ENCODE measurements at regions not wholly inside any gene's neighbourhood (a gene's known extent, or its start where the extent isn't known, plus 50 kb on each side); places are given as distances from the start of the nearest gene placed in this dataset.

GRCh38 chr11:98630736-98631135, 390.0 kb upstream of the CNTN5 start:
- no peak for DNase-seq (ENCODE audit: low read depth)
- TF ChIP-seq POLR2A (IDR thresholded peaks at IDR 0.05; ENCODE audit: extremely low read depth, insufficient read length) (no peak), CTCF (IDR thresholded peaks at IDR 0.05; ENCODE audit: low read depth, low read length) (no peak), MAX (IDR thresholded peaks at IDR 0.05; ENCODE audit: low read depth, low read length) (no peak), MYC (IDR thresholded peaks at IDR 0.05; ENCODE audit: low read depth, low read length) (no peak)
- H3K4me3 ChIP-seq (ENCODE audit: low read depth, low read length) = no peak overlapping the region

GRCh38 chr11:98657711-98658110, 363.0 kb upstream of the CNTN5 start:
- TF ChIP-seq POLR2A (IDR thresholded peaks at IDR 0.05; ENCODE audit: extremely low read depth, insufficient read length) (no peak), CTCF (IDR thresholded peaks at IDR 0.05; ENCODE audit: low read depth, low read length) (no peak)
- DNase-seq (ENCODE audit: low read depth) = no peak
- no peak overlapping the region for H3K4me3 ChIP-seq (ENCODE audit: low read depth, low read length)

GRCh38 chr11:98659431-98659830, 361.3 kb upstream of the CNTN5 start:
- H3K4me3 ChIP-seq (ENCODE audit: low read depth, low read length) = no peak overlapping the region
- DNase-seq (ENCODE audit: low read depth) = no peak
- TF ChIP-seq POLR2A (IDR thresholded peaks at IDR 0.05; ENCODE audit: extremely low read depth, insufficient read length) (no peak), CTCF (IDR thresholded peaks at IDR 0.05; ENCODE audit: low read depth, low read length) (no peak), MYC (IDR thresholded peaks at IDR 0.05; ENCODE audit: low read depth, low read length) (no peak), MAX (IDR thresholded peaks at IDR 0.05; ENCODE audit: low read depth, low read length) (no peak)

- TF ChIP-seq POLR2A (IDR thresholded peaks at IDR 0.05; ENCODE audit: extremely low read depth, insufficient read length) (no peak), MAX (IDR thresholded peaks at IDR 0.05; ENCODE audit: low read depth, low read length) (no peak), CTCF (IDR thresholded peaks at IDR 0.05; ENCODE audit: low read depth, low read length) (no peak), MYC (IDR thresholded peaks at IDR 0.05; ENCODE audit: low read depth, low read length) (no peak)
- DNase-seq (ENCODE audit: low read depth) = no peak
- no peak overlapping the region for H3K4me3 ChIP-seq (ENCODE audit: low read depth, low read length)
Observed at GRCh38 chr11:98674390-98674789, 346.4 kb upstream of the CNTN5 start.

- no peak overlapping the region for H3K4me3 ChIP-seq (ENCODE audit: low read depth, low read length)
- no peak for TF ChIP-seq MYC (IDR thresholded peaks at IDR 0.05; ENCODE audit: low read depth, low read length)
- no peak for TF ChIP-seq CTCF (IDR thresholded peaks at IDR 0.05; ENCODE audit: low read depth, low read length)
- TF ChIP-seq POLR2A (IDR thresholded peaks at IDR 0.05; ENCODE audit: extremely low read depth, insufficient read length) = no peak
- no peak for TF ChIP-seq MAX (IDR thresholded peaks at IDR 0.05; ENCODE audit: low read depth, low read length)
Observed at GRCh38 chr11:98679673-98680072, 341.1 kb upstream of the CNTN5 start.

GRCh38 chr11:98701541-98701940, 319.2 kb upstream of the CNTN5 start:
- no peak for DNase-seq (ENCODE audit: low read depth)
- H3K4me3 ChIP-seq (ENCODE audit: low read depth, low read length) = no peak overlapping the region
- TF ChIP-seq MAX (IDR thresholded peaks at IDR 0.05; ENCODE audit: low read depth, low read length) (no peak), POLR2A (IDR thresholded peaks at IDR 0.05; ENCODE audit: extremely low read depth, insufficient read length) (no peak), MYC (IDR thresholded peaks at IDR 0.05; ENCODE audit: low read depth, low read length) (no peak), CTCF (IDR thresholded peaks at IDR 0.05; ENCODE audit: low read depth, low read length) (no peak)

More at GRCh38 chr11:98679673-98680072, 341.1 kb upstream of the CNTN5 start:
- no peak for DNase-seq (ENCODE audit: low read depth)

Data from NB4 (cell line).